Stimulated activated CD4-positive, alpha-beta T cell treated with anti-CD3 and anti-CD28 coated beads, Interleukin-4, amount 100 ng/mL, for 24 hours (primary cell): ENCODE measurements at regions not wholly inside any gene's neighbourhood (a gene's known extent, or its start where the extent isn't known, plus 50 kb on each side); places are given as distances from the start of the nearest gene placed in this dataset.

Experiments used
- DNase-seq: peaks from one replicate; pipeline ENCODE4 v3.0.0-alpha.2; 2020

GRCh38 chr11:91854171-91854570 lies 370.4 kb upstream of the FAT3 start:
- DNase-seq: no peak

- no peak for DNase-seq
These were observed 372.7 kb upstream of the FAT3 start for GRCh38 chr11:91851908-91852307.

GRCh38 chr11:91850533-91851275 lies 373.9 kb upstream of the FAT3 start:
- no peak for DNase-seq

- DNase-seq: no peak
These were observed 374.6 kb upstream of the FAT3 start for GRCh38 chr11:91850021-91850420.

DNA sequence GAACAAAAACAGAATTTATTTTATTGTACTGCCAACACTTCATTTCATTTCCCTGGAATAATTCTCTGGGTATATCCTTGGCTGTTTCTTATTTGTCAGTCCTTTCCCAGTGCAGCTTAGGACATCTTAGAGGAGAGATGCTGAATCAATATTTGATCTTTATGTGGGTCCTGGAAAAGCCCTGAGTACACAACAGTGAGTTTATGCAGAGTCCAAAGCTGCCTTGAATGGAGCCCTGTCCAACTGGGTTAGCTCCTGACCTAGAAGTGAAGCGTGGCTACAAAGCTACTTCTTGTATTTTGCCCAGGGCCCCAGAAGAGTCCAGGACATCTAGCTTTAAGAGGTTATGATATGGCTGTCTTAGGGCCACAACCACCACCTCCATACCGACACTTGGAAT lies 378.0 kb upstream of the FAT3 start:
- no peak for DNase-seq

DNA sequence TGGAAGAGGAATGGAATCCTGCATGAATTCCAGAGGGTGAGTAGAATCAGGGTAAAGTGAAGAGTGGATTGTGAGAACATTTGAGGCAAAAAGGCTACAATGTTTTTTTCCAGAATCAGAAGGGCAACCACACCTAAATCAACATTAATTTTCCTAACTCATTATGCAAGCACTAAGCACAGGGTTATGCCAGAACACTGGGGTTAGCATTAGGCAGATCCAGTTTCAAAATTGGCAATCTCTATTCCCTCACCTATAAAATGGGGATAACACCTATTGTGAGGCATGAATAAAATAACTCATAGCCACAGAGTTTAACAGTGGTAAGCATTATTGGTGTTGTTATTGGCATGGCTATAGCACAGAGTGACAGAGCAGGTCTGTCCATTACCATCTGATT lies 378.6 kb upstream of the FAT3 start:
- DNase-seq: no peak

DNA sequence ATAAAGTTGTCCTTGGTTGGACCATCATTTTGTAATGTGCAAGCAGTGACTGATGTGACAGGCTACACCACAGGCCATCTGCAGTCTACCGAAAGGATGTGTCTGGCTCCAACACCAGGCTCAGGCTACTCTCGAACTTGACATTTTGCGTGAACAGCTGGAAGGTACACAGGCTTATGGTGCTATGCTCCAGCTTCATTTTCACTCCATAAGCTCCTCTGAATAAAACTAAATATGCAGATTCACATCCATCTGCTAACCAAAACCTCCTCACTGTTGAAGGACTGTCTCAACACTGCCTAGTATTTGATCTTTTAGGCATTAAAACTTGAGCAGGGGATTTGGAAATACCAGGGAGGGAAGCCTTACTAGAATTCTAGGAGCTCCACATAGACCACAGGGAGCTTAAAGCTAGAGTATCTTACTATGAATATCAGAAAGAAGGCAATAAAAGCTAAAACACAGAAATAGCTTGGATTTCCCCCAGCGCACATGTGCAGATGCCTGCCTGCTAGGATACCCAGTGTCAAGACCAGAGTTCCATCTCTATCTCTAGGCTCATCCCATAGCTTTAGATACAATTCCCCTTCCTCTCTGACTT lies 383.9 kb upstream of the FAT3 start:
- no peak for DNase-seq

GRCh38 chr11:91837411-91838330 lies 386.9 kb upstream of the FAT3 start:
- no peak for DNase-seq

DNA sequence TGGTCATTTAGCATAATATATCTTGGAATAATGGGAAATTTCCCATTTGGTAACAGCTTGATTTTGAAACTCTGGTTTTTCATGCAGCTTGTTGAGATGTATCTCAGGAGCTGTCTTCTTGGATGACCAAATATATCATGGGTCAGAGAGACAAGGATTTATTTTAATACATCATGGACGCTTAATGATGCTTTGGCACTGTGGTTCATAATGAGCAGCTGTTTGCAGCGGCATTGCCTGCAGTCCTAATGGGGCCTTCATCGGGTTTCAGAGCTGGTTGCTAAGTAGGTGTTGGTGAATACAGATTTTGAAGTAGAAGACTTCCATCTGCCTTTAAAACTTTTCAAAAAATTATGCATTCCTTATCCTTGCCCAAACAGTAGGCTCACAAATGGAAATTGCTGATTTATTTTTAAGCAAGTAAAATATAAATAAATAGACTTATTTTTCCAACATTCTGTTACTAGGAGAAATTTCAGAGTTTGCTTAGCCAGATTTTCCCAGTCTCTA lies 389.5 kb upstream of the FAT3 start:
- no peak for DNase-seq

- DNase-seq: no peak
These were observed 395.7 kb upstream of the FAT3 start for GRCh38 chr11:91828901-91829300.

DNA sequence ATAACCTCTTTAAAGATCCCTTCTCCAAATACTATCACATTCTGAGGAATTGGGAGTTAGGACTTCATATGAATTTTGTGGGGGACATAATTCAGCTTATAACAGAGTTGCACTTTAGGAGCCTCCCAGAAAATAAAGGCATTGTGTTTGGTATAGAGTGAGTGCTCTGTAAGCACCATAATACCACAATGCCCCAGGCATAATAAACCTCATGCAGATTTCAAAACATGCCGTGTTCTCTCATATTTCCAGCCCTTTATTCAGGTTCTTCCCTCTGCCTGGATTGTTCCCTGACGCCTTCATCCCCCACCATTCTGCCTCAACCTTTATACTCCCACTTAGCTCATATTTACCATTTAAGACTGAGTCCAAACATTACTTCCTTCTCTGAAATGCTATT lies 398.8 kb upstream of the FAT3 start:
- DNase-seq: no peak

DNA sequence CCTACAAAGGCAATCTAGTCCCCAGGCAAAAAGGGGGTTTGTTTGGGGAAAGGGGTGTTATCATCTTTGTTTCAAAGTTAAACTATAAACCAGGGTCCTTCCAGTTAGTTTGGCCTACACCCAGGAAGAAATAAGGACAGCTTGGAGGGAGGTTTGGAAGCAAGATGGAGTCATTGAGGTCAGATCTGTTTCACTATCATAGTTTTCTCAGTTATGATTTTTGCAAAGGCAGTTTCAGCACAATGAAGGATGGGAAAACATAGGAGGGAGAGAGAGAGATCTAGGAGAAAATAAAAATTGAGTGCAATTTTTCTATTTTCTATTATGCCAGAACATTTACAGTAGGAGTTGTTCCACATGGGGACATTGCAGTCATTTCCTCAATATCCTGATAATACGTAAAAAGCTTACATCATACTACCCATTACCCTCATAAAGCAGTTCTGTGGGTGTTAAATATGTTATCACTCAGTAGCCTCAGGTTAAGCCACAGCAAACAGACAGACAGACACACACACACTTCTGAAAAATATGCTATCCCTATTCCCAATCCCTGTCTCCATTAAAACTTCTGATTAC lies 401.3 kb upstream of the FAT3 start:
- no peak for DNase-seq

GRCh38 chr11:91822805-91823204 lies 401.8 kb upstream of the FAT3 start:
- DNase-seq: no peak

GRCh38 chr11:91820709-91821108 lies 403.9 kb upstream of the FAT3 start:
- no peak for DNase-seq

DNA sequence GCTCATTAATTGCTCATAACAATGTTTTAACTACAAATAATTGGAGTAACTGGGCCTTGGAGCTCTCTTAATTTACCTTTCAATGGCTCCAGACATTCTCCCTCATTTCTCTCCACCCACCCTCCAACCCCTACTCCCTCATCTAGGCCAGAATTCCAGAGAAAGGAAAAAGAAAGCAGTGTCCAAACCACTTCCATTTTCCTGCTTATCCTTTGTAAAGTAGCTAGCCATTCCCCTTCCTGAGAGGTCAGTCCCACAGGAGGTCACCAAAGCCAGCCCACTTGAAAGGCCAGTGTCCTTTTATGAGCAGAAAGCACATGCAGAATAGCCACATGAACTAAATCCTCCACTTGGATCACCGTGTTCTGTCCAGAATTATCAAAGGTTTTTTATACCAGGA lies 404.8 kb upstream of the FAT3 start:
- DNase-seq: no peak

- no peak for DNase-seq
These were observed 405.4 kb upstream of the FAT3 start for GRCh38 chr11:91819195-91819594.

- DNase-seq: no peak
These were observed 406.6 kb upstream of the FAT3 start for GRCh38 chr11:91817996-91818395.

GRCh38 chr11:91813263-91813662 lies 411.4 kb upstream of the FAT3 start:
- DNase-seq: no peak

GRCh38 chr11:91810871-91811270 lies 413.7 kb upstream of the FAT3 start:
- DNase-seq: no peak

DNA sequence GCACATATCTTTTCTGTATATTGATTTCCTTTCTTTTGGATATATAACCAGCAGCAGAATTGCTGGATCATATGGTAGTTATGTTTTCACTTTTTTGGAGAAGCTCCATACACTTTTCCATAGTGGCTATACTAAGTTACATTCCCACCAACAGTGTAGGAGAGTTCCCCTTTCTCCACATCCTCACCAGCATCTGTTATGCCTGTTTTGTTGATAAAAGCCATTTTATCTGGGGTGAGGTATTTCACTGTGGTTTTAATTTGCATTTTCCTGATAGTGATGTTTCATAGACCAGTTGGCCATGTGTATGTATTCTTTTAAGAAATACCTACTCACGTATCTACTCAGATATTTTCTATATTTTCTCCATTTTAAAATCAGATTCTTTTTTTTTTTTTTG lies 419.3 kb upstream of the FAT3 start:
- no peak for DNase-seq

DNA sequence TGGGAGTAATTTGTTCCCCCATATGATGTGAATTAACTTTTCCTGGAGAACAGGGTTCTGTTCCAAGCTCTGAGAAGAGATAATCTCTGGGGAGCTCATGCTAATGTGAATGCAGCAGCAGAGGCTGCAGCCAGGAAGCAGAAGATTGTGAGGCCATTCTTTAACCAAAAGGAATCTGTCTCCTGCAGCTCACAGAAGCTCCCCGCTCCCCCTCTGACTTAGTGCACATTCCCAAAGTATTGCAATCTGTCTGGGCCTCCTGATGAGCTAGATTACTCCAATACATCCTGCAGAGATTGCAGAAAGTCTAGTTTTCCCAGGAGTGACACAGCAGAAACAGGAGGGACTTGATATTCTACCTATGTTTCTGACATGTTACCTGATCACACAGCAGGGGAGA lies 420.6 kb upstream of the FAT3 start:
- no peak for DNase-seq

- DNase-seq: no peak
These were observed 422.1 kb upstream of the FAT3 start for GRCh38 chr11:91802475-91802874.

DNA sequence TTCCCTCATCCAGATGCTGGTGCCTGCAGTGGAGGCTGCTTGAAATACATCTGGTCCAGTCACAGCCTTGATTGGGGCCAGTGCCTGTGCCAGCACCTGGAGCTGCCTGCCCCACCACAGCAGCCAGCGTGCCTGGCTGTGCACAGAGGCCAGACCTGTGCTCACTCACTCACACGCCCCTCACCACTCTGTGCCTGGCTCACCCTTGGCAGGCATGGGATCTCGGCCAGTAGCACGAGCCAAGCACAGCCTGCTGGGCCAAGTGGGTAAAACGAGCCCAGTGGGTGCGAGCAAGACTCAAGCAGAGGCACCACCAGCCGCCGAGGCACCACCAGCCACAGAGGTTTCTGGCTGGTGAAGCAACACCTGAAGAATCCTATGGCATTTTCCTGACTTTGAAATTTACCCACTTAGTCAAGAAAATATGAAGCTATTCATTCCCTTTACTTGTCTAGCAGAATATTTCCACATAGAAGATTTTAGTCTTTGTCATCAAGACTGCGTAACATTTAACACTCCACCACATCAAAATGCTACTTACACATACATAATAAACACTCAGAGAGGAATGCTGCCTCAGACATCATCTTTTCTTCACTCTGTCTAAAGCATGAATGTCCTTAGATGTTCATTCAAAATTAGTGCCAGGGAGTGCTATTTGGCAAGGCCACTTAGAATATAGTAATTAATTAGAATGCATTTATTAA lies 424.3 kb upstream of the FAT3 start:
- no peak for DNase-seq
